HG03039 (cell line): ENCODE measurements at regions not wholly inside any gene's neighbourhood (a gene's known extent, or its start where the extent isn't known, plus 50 kb on each side); places are given as distances from the start of the nearest gene placed in this dataset.

Experiments
- ATAC-seq: cut with Tn5 transposase; IDR thresholded peaks from one replicate; pipeline ENCODE4 v1.9.1; 2021; ENCODE audit warnings: mild to moderate bottlenecking, moderate library complexity; ENCODE audit not compliant: unreplicated experiment

DNA sequence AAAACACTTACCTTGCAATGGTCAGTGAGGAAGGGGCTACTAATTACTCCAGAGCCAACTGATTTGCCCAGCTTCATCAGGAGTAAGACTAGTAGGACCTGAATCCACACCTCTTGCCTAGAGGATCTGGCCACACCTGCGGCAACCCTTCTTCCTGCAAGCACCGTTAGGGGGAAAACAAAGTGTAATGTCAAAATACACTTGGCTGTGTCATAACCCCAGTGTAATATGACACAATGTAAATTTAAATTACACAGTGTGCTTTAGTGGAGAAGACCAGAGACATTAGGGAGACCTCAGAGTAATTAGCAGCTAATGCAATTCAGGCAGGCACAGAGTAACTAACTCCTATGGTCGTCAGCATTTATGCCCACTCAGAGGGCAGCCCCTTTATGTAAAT is 308.5 kb upstream of the ARRDC4 start:
- ATAC-seq, result no peak

DNA sequence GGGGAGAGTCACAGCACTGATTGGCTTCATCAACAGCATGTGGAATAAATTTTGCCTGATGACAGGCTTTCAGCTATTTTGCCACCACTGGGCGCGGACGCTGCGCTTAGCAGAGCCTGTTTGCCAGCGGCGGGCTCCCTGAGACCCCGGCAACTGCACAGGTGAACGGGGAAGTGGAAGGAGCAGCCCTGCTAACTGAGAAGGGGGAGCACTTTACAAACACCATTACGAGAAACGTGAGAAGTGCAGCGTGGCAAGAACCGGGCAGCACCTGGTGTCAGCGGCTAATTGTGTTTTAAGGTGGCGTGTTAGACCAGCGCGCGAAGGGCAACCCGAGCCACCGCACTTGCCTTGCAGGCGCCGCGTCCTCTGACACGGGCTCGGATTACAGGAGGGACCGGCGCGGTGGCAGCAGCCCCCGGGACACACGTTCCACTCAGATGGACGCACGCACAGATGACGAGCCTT is 307.8 kb upstream of the ARRDC4 start:
- no peak for ATAC-seq

GRCh38 chr15:97653896-97654295 is 306.6 kb upstream of the ARRDC4 start:
- no peak for ATAC-seq

GRCh38 chr15:97654481-97655076 is 305.9 kb upstream of the ARRDC4 start:
- ATAC-seq, result no peak

DNA sequence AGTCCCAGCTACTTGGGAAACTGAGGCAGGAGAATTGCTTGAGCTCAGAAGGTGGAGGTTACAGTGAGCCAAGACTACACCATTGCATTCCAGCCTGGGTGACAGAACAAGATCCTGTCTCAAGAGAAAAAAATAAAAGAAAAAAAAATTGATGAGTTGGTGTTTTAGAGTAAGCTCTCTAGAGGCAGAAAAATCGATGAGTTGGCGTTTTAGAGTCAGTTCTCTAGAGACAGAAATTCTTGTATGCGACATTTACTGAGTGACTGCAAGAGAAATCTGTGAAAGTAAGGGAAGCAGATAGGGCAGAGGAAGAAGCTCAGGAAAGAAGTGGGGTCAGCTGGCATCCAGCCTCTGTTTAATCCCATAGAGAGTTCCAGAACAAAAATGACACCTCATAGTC is 298.7 kb upstream of the ARRDC4 start:
- ATAC-seq, result no peak

DNA sequence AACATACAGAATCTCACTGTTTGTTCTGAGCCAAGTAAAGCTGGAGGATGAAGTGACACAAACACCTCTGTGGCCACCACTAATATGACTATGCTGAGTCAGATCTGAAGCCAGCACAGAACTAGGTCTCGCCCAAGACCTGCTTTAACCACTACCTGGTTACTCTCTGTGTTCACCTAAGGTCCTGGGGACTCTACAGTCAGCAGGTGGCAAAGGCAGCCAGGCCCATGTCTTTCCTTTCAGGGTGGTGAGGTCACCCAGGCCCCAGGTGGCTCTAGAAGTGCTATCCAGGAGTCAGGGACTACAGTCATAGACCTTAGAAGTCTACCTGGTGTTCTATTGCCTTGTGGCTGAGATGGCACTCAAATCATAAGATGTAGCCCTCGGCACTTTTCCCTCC is 287.9 kb upstream of the ARRDC4 start:
- ATAC-seq, result no peak

DNA sequence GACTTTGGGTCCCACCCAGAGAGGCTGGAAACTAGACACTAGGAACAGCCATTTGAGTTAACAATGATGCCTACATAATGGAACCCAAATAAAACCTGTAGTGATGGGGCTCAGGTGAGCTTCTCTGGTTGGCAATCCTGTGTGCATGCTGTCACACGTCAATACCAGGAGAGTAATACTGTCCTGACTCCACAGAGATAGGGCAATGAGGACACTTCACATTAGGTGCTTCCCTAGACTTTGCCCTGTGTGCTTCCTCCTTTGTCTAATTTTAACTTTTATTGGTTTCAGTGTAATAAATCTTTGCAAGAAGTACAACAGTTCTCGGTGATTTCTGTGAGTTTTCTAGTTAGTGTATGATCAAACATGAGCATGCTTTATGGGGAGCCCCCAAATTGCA is 281.8 kb upstream of the ARRDC4 start:
- ATAC-seq, result no peak

- no peak for ATAC-seq
Observed at GRCh38 chr15:97679106-97679688, 281.3 kb upstream of the ARRDC4 start.

DNA sequence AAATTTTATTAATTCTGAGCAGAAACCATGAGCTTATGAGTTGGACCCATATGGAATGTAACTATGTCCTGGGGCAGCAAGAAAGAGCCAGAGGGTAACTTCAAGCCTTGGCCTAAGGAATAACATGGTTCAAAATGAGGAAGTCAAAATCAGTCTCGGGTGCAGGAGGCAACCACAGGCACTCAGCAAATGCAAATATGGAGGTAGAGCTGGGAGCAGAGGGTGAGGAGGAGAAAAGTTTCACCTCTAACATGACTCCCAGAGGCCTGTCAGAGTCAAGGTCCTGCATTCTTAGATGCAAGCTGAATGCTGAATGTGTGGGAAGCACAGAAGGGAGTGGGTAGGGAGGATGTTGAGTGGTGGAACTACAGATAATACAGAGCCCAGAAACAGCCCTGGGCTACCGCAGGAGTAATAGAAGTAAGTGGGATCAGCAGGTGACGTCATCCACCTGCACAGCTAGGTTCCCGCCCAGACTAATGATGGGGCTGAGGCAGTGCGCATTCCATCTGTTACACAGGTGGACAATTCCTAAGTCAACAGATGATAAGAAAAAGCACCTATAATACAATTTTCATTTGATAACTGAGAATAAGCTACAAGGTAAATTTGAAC is 279.8 kb upstream of the ARRDC4 start:
- ATAC-seq, result no peak

- ATAC-seq, result no peak
Observed at GRCh38 chr15:97683831-97684230, 276.7 kb upstream of the ARRDC4 start.

GRCh38 chr15:97684249-97684648 is 276.3 kb upstream of the ARRDC4 start:
- ATAC-seq, result no peak

DNA sequence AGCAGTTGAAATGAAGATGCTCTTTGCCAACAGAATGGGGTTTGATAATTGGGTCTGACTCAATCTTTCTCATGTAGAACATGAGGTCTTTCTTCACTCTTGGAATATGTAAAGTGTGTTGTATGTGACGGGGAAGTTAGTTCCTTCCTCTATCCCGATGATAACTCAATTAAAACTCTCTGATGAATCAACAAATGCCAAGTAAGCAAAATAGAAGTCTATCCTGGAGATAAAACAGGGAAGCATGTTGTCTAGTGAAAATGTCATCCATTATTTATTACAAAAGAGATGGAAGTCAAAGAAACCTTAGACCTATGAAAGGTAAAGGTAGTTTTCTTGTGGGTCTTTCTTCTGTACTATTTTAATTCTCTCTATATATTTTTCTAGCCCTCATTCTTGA is 274.2 kb upstream of the ARRDC4 start:
- no peak for ATAC-seq

- ATAC-seq, result no peak
Observed at GRCh38 chr15:97687654-97688053, 272.8 kb upstream of the ARRDC4 start.

- no peak for ATAC-seq
Observed at GRCh38 chr15:97688177-97688576, 272.3 kb upstream of the ARRDC4 start.

DNA sequence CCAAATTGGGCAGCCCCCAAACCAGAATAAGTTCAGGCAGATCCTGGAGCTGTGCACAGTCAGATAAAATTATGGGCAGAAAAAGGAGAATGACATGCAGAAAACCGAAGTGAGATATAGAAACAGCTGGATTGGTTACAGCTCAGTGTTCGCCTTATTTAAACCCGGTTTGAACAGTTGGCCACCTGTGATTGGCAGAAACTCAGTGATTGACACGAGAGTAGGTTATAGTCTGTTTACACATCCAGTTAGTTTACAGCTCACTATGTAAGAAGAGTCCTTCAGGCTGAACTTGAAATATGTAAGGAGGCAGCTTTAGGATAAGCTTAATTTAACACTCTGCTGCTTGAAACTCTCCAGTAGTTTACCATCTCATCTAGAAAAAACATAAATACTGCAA is 271.6 kb upstream of the ARRDC4 start:
- no peak for ATAC-seq

DNA sequence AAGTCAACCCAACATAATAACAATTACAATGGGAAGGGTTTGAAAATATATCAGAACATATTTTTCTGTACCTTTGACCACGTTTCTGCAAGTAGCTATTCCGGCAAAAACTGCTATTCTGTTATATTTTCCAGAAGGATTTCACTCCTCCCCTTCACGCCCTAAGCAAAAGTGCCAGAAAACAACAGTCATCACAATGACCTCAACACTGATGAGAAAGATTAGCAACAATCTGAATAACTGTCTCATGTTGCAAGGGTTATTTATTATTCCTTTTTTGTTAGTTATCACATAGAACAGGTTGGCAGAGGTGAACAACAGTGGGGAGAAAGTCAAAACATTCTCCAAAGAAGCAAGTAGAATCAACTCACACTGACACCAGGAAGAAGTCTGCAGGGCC is 269.4 kb upstream of the ARRDC4 start:
- no peak for ATAC-seq

DNA sequence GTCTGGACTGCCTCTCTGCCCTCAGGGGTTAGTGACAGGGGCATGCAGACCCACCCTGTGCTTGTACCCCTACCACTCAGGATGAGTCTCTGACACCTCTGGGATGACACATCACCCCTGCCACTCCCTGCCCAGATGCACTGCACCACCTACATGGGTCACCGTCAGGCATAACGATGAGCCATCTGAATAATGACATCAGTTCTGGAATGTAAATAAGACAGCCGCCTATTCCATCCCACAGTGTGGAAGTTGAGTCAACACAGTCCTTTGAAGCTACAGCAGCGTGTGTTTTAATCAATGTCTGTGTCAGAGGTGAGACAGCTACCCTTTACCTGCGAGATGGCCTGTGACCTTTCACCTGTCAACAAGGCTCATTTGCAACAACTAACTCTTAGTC is 268.7 kb upstream of the ARRDC4 start:
- no peak for ATAC-seq

GRCh38 chr15:97692301-97693015 is 268.0 kb upstream of the ARRDC4 start:
- no peak for ATAC-seq

DNA sequence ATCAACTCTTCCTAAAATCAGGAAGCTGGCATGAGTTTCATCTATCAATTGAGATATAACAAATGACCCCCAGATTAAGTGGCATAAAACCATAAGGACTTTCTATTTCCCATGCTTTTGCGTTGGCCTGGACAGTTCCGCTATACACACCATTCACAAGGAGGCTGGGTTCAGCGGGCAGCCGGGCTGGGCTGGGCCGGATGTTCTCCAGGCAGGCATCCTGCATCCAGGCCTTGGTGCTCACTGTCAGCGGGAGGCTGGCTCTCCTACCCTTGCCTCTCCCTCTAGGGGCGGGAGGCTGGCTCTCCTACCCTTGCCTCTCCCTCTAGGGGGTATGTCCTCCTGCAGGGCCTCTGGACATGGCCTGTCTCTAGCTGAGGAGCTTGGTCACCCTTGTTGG is 266.0 kb upstream of the ARRDC4 start:
- no peak for ATAC-seq

DNA sequence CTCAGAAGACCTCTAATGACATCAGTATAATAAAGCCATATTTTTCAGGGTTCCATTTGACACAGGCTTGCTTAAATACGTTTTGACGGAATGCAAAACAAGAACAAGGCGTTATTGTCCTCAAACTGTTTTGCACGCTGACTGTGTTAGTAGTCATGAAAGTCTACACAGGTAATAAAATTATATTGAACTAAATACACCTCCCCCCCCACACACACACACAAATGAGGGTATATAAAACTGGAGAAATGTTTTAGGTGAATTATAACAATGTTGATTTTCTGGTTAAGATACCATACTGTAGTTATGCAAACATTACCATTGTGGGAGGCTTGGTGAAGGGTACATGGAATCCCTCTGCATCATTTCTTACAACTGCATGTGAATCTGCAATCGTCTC is 257.1 kb upstream of the ARRDC4 start:
- no peak for ATAC-seq

DNA sequence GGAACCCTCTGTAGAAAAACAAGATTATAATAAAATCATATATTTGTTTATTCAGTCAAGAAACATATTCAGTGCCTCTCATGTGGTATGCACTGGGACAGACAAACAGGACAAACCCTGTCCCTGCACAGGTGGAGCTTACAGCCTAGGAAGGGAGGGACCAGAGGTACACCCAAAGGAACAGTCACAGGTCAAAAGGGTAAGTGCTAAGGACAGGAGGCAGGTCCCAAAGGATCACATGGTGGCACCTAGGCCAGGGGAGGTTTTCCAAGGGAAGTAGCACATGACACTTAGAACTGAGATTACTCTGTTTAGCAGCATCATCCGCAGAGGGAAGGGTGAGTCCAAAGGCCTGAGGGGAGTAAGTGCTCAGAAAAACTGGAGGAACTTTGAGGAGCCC is 254.4 kb upstream of the ARRDC4 start:
- no peak for ATAC-seq

- no peak for ATAC-seq
Observed at GRCh38 chr15:97708252-97708651, 252.3 kb upstream of the ARRDC4 start.
